ENCODE measurements at regions not wholly inside any gene's neighbourhood (a gene's known extent, or its start where the extent isn't known, plus 50 kb on each side); places are given as distances from the start of the nearest gene placed in this dataset.

GRCh38 chr3:159586571-159587202 is 401.9 kb upstream of the IL12A start:
- FAIRE-seq (no peak), DNase-seq (ENCODE audit: insufficient read length, low spot score) (no peak)
- TF ChIP-seq TAF1 (IDR thresholded peaks at IDR 0.05; ENCODE audit: low read depth, low read length): no peak
- TF ChIP-seq POLR2A (IDR thresholded peaks at IDR 0.05; ENCODE audit: low read depth, low read length): no peak
- no peak for TF ChIP-seq POLR2AphosphoS5 (IDR thresholded peaks at IDR 0.05; ENCODE audit: low read depth, low read length)
- no peak for TF ChIP-seq PAX5 (IDR thresholded peaks at IDR 0.05; ENCODE audit: insufficient read depth, low read length, severe bottlenecking)
- no peak for TF ChIP-seq SPI1 (IDR thresholded peaks at IDR 0.05; ENCODE audit: low read depth, low read length)
- TF ChIP-seq POU2F2 (IDR thresholded peaks at IDR 0.05; ENCODE audit: low read depth, low read length): no peak

DNA sequence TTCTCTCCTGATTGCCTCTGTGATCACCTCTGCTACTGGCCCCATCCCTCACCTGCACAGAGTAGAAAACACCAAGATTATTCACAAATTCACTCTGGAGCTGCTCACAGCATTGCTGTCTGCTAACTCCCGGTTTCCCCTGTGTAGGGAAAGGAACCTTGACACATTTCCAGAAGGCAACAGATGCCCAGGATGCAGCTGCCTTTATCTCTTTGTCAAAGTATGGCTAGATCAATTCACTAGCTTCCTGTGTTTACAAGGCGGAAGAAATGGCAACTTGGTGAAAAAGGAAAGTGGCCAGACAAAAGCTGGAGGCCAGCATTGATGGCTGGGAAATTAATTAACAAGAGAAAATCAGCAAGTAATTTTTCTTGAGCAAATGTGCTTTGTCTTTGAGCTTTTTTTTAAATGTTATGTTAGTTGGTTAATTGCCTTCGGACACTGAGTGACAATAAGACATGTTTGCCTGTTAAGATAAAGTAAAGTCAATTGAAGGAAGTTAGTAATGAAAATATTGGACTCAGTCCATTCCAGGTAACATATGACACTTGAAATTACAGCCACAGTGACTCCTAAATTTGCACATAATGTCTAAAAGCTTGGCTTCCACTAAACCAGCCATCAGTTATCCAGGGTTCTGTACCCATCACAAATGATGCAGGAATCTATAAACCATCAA is 394.6 kb upstream of the IL12A start:
- no peak for FAIRE-seq
- DNase-seq (ENCODE audit: insufficient read length, low spot score): no peak
- TF ChIP-seq PAX5 (IDR thresholded peaks at IDR 0.05; ENCODE audit: insufficient read depth, low read length, severe bottlenecking) (no peak), TAF1 (IDR thresholded peaks at IDR 0.05; ENCODE audit: low read depth, low read length) (no peak), SPI1 (IDR thresholded peaks at IDR 0.05; ENCODE audit: low read depth, low read length) (no peak), POLR2AphosphoS5 (IDR thresholded peaks at IDR 0.05; ENCODE audit: low read depth, low read length) (no peak), POU2F2 (IDR thresholded peaks at IDR 0.05; ENCODE audit: low read depth, low read length) (no peak), POLR2A (IDR thresholded peaks at IDR 0.05; ENCODE audit: low read depth, low read length) (no peak)

- no peak for FAIRE-seq
Observed at GRCh38 chr3:159600291-159600690, 388.3 kb upstream of the IL12A start.

GRCh38 chr3:159604151-159604581 is 384.5 kb upstream of the IL12A start:
- FAIRE-seq: no peak
- DNase-seq (ENCODE audit: insufficient read length, low spot score): no peak
- TF ChIP-seq POLR2A (IDR thresholded peaks at IDR 0.05; ENCODE audit: low read depth, low read length) (no peak), POU2F2 (IDR thresholded peaks at IDR 0.05; ENCODE audit: low read depth, low read length) (no peak), PAX5 (IDR thresholded peaks at IDR 0.05; ENCODE audit: insufficient read depth, low read length, severe bottlenecking) (no peak), POLR2AphosphoS5 (IDR thresholded peaks at IDR 0.05; ENCODE audit: low read depth, low read length) (no peak), TAF1 (IDR thresholded peaks at IDR 0.05; ENCODE audit: low read depth, low read length) (no peak), SPI1 (IDR thresholded peaks at IDR 0.05; ENCODE audit: low read depth, low read length) (no peak)

More at GRCh38 chr3:159600291-159600690, 388.3 kb upstream of the IL12A start:
- DNase-seq (ENCODE audit: insufficient read length, low spot score): no peak
- TF ChIP-seq POLR2AphosphoS5 (IDR thresholded peaks at IDR 0.05; ENCODE audit: low read depth, low read length): no peak
- no peak for TF ChIP-seq PAX5 (IDR thresholded peaks at IDR 0.05; ENCODE audit: insufficient read depth, low read length, severe bottlenecking)
- TF ChIP-seq SPI1 (IDR thresholded peaks at IDR 0.05; ENCODE audit: low read depth, low read length): no peak
- no peak for TF ChIP-seq TAF1 (IDR thresholded peaks at IDR 0.05; ENCODE audit: low read depth, low read length)
- no peak for TF ChIP-seq POLR2A (IDR thresholded peaks at IDR 0.05; ENCODE audit: low read depth, low read length)
- no peak for TF ChIP-seq POU2F2 (IDR thresholded peaks at IDR 0.05; ENCODE audit: low read depth, low read length)

DNA sequence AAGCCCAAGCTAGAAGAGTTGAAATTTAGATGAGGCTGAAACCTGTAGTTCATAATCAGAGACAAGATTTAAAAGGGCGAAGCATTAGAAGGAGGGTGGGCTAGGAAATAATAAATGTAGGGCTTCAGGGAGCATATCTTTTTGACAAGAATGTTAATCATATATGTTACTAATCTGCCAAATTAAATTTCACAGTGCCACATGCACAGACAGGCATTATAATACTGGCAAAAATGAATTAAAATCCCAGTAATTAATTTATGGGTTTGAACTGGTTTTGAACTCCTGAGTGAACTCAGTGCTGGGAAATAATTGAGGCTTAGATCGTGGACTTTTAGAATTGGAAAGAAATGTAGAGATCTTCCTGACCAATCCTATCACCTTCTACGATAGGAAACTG is 383.5 kb upstream of the IL12A start:
- no peak for TF ChIP-seq POLR2A (IDR thresholded peaks at IDR 0.05; ENCODE audit: low read depth, low read length)
- no peak for TF ChIP-seq SPI1 (IDR thresholded peaks at IDR 0.05; ENCODE audit: low read depth, low read length)
- TF ChIP-seq POLR2AphosphoS5 (IDR thresholded peaks at IDR 0.05; ENCODE audit: low read depth, low read length): no peak
- no peak for TF ChIP-seq PAX5 (IDR thresholded peaks at IDR 0.05; ENCODE audit: insufficient read depth, low read length, severe bottlenecking)
- no peak for TF ChIP-seq POU2F2 (IDR thresholded peaks at IDR 0.05; ENCODE audit: low read depth, low read length)
- TF ChIP-seq TAF1 (IDR thresholded peaks at IDR 0.05; ENCODE audit: low read depth, low read length): no peak
- FAIRE-seq (no peak), DNase-seq (ENCODE audit: insufficient read length, low spot score) (no peak)

DNA sequence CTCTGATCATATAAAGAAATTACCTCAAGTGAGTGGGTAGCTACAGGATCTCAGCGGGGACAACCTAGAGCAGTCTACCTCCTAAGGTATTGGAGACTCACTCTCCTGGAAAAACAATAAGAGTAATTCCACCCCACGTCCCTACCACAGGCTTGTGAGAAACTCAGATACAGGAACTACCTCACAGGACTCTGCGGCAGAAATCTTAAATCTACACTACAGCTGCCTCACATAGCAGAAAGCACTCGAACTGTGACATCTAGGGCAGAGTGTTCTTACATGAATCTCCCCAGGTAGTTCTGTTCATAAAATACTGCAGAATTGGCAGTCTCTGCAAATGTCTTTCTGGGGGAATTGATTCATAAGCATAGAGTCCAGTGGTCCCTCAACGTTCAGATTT is 382.9 kb upstream of the IL12A start:
- TF ChIP-seq PAX5 (IDR thresholded peaks at IDR 0.05; ENCODE audit: insufficient read depth, low read length, severe bottlenecking) (no peak), POLR2AphosphoS5 (IDR thresholded peaks at IDR 0.05; ENCODE audit: low read depth, low read length) (no peak), TAF1 (IDR thresholded peaks at IDR 0.05; ENCODE audit: low read depth, low read length) (no peak), SPI1 (IDR thresholded peaks at IDR 0.05; ENCODE audit: low read depth, low read length) (no peak), POLR2A (IDR thresholded peaks at IDR 0.05; ENCODE audit: low read depth, low read length) (no peak), POU2F2 (IDR thresholded peaks at IDR 0.05; ENCODE audit: low read depth, low read length) (no peak)
- FAIRE-seq: no peak
- DNase-seq (ENCODE audit: insufficient read length, low spot score): no peak

GRCh38 chr3:159607856-159608255 is 380.8 kb upstream of the IL12A start:
- DNase-seq (ENCODE audit: insufficient read length, low spot score): no peak
- FAIRE-seq: no peak
- TF ChIP-seq SPI1 (IDR thresholded peaks at IDR 0.05; ENCODE audit: low read depth, low read length) (no peak), POLR2AphosphoS5 (IDR thresholded peaks at IDR 0.05; ENCODE audit: low read depth, low read length) (no peak), POU2F2 (IDR thresholded peaks at IDR 0.05; ENCODE audit: low read depth, low read length) (no peak), TAF1 (IDR thresholded peaks at IDR 0.05; ENCODE audit: low read depth, low read length) (no peak)

GRCh38 chr3:159608311-159608710 is 380.3 kb upstream of the IL12A start:
- no peak for FAIRE-seq
- no peak for TF ChIP-seq TAF1 (IDR thresholded peaks at IDR 0.05; ENCODE audit: low read depth, low read length)
- DNase-seq (ENCODE audit: insufficient read length, low spot score): no peak

DNA sequence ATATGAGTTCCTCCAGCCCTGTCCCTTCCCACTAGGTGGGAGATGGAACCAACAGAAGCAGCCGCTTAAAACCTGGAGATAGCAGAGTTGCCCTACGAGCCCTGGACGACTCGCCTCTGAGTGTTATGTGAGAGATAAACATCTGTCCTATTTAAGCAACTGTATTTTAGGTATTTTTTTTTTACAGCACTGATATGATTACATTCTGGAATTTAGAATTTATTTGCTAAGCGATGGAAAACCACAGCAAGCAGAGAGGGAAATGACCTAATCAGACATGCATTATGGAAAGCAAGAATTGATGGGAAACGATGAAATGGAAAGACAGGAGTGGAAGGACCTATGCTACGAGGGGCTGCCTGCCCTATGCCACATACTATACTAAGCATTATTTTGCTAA is 379.0 kb upstream of the IL12A start:
- no peak for TF ChIP-seq POU2F2 (IDR thresholded peaks at IDR 0.05; ENCODE audit: low read depth, low read length)
- FAIRE-seq (no peak), DNase-seq (ENCODE audit: insufficient read length, low spot score) (no peak)

- FAIRE-seq: no peak
Observed at GRCh38 chr3:159616234-159616825, 372.3 kb upstream of the IL12A start.

More at GRCh38 chr3:159616234-159616825, 372.3 kb upstream of the IL12A start:
- DNase-seq (ENCODE audit: insufficient read length, low spot score): no peak
- no peak for TF ChIP-seq POLR2A (IDR thresholded peaks at IDR 0.05; ENCODE audit: low read depth, low read length)
- TF ChIP-seq PAX5 (IDR thresholded peaks at IDR 0.05; ENCODE audit: insufficient read depth, low read length, severe bottlenecking): no peak
- TF ChIP-seq TAF1 (IDR thresholded peaks at IDR 0.05; ENCODE audit: low read depth, low read length): no peak
